H9 (cell line): ENCODE measurements at regions not wholly inside any gene's neighbourhood (a gene's known extent, or its start where the extent isn't known, plus 50 kb on each side); places are given as distances from the start of the nearest gene placed in this dataset.

Experiments
- DNase-seq: peaks from one replicate; pipeline ENCODE4 v3.0.0-alpha.2; 2017
- H2AFZ ChIP-seq: one replicate; pipeline ENCODE4 v1.6.1; 2013; ENCODE audit warnings: mild to moderate bottlenecking, low read length, control low read depth, moderate library complexity
- H2AK5ac ChIP-seq: 2 replicates; pipeline ENCODE4 v1.6.1; 2013; ENCODE audit warnings: low read length, control low read depth, mixed read lengths; ENCODE audit not compliant: insufficient read length
- H2BK120ac ChIP-seq: one replicate; pipeline ENCODE4 v1.6.1; 2013; ENCODE audit warnings: low read depth, mild to moderate bottlenecking, low read length, control low read depth, inconsistent platforms; ENCODE audit not compliant: poor library complexity, severe bottlenecking
- H2BK12ac ChIP-seq: 2 replicates; pipeline ENCODE4 v1.6.1; 2013; ENCODE audit warnings: low read length, control low read depth, mixed read lengths, low read depth; ENCODE audit not compliant: insufficient read length
- H2BK15ac ChIP-seq: 2 replicates; pipeline ENCODE4 v1.6.1; 2013; ENCODE audit warnings: low read depth, low read length, control low read depth
- H2BK20ac ChIP-seq: one replicate; pipeline ENCODE4 v1.6.1; 2013; ENCODE audit warnings: low read depth, mild to moderate bottlenecking, low read length, control low read depth, inconsistent platforms; ENCODE audit not compliant: poor library complexity, severe bottlenecking
- H2BK5ac ChIP-seq: 2 replicates; pipeline ENCODE4 v1.6.1; 2013; ENCODE audit warnings: low read length, control low read depth, mixed read lengths; ENCODE audit not compliant: insufficient read length
- H3K14ac ChIP-seq: 2 replicates; pipeline ENCODE4 v1.6.1; 2013; ENCODE audit warnings: low read length, control low read depth; ENCODE audit not compliant: insufficient read depth
- H3K18ac ChIP-seq: 2 replicates; pipeline ENCODE4 v1.6.1; 2013; ENCODE audit warnings: low read depth, mild to moderate bottlenecking, mixed read lengths, low read length, control low read depth; ENCODE audit not compliant: insufficient read length
- H3K23ac ChIP-seq: 2 replicates; pipeline ENCODE4 v1.6.1; 2013; ENCODE audit warnings: low read length, control low read depth, mixed read lengths, low read depth; ENCODE audit not compliant: insufficient read length
- H3K23me2 ChIP-seq: 2 replicates; pipeline ENCODE4 v1.6.1; 2013; ENCODE audit warnings: low read depth, mild to moderate bottlenecking, mixed read lengths, low read length, control low read depth; ENCODE audit not compliant: insufficient read length, poor library complexity, severe bottlenecking
- H3K27ac ChIP-seq: 2 replicates; pipeline ENCODE4 v1.5.1; 2013; ENCODE audit warnings: low read length, control low read depth, mixed read lengths, low read depth; ENCODE audit not compliant: insufficient read length
- H3K27me3 ChIP-seq: 2 replicates; pipeline ENCODE4 v1.6.1; 2013; ENCODE audit warnings: low read length, control low read depth, inconsistent platforms; ENCODE audit not compliant: insufficient read depth
- H3K4ac ChIP-seq: 2 replicates; pipeline ENCODE4 v1.6.1; 2013; ENCODE audit warnings: low read depth, mild to moderate bottlenecking, control low read depth, inconsistent platforms, low read length, moderate library complexity
- H3K4me1 ChIP-seq: 2 replicates; pipeline ENCODE4 v1.6.1; 2013; ENCODE audit warnings: low read length, control low read depth, inconsistent platforms; ENCODE audit not compliant: insufficient read depth
- H3K4me2 ChIP-seq: 2 replicates; pipeline ENCODE4 v1.6.1; 2013; ENCODE audit warnings: low read length, control low read depth, mixed read lengths; ENCODE audit not compliant: insufficient read length, insufficient read depth
- H3K56ac ChIP-seq: 2 replicates; pipeline ENCODE4 v1.6.1; 2013; ENCODE audit warnings: low read depth, mild to moderate bottlenecking, mixed read lengths, low read length, control low read depth; ENCODE audit not compliant: insufficient read length
- H3K79me1 ChIP-seq: 2 replicates; pipeline ENCODE4 v1.6.1; 2013; ENCODE audit warnings: low read depth, mild to moderate bottlenecking, moderate library complexity, low read length, control low read depth, inconsistent platforms; ENCODE audit not compliant: insufficient read depth, poor library complexity, severe bottlenecking
- H3K79me2 ChIP-seq: 2 replicates; pipeline ENCODE4 v1.6.1; 2013; ENCODE audit warnings: low read length, control low read depth, inconsistent platforms; ENCODE audit not compliant: insufficient read depth
- H3K9ac ChIP-seq: 2 replicates; pipeline ENCODE4 v1.6.1; 2013; ENCODE audit warnings: low read length, control low read depth, mixed read lengths; ENCODE audit not compliant: insufficient read length; ENCODE audit errors: extremely low read depth
- H3K9me3 ChIP-seq: one replicate; pipeline ENCODE4 v1.6.1; 2013; ENCODE audit warnings: low read depth, low read length, inconsistent platforms; ENCODE audit not compliant: control insufficient read depth
- H3T11ph ChIP-seq: one replicate; pipeline ENCODE4 v1.6.1; 2013; ENCODE audit warnings: mild to moderate bottlenecking, low read length, control low read depth, inconsistent platforms
- H4K20me1 ChIP-seq: one replicate; pipeline ENCODE4 v1.6.1; 2013; ENCODE audit not compliant: control insufficient read depth, insufficient read length, insufficient read depth
- H4K5ac ChIP-seq: 2 replicates; pipeline ENCODE4 v1.6.1; 2013; ENCODE audit warnings: low read depth, mild to moderate bottlenecking, mixed read lengths, low read length, control low read depth; ENCODE audit not compliant: insufficient read length
- H4K8ac ChIP-seq: replicated peaks from 2 replicates; pipeline ENCODE4 v1.6.1; 2013; ENCODE audit warnings: low read length, control low read depth, mixed read lengths, low read depth; ENCODE audit not compliant: insufficient read length
- H4K91ac ChIP-seq: 2 replicates; pipeline ENCODE4 v1.6.1; 2013; ENCODE audit warnings: low read depth, mild to moderate bottlenecking, moderate library complexity, mixed read lengths, low read length, control low read depth; ENCODE audit not compliant: insufficient read length
- H3K27ac Mint-ChIP-seq, 3 experiments: 2 replicates in 2 of 3; 3 replicates in 1 of 3; pipeline ENCODE4 v1.8.0; 2020 to 2021; ENCODE audit warnings: mixed read lengths in 3 of 3, mild to moderate bottlenecking in 1 of 3, moderate library complexity in 1 of 3
- H3K27me3 Mint-ChIP-seq: 2 replicates; pipeline ENCODE4 v1.8.0; 2021; ENCODE audit warnings: low read depth, mild to moderate bottlenecking, moderate library complexity, mixed read lengths
- H3K36me3 Mint-ChIP-seq, 3 experiments: 2 replicates in 2 of 3; 3 replicates in 1 of 3; pipeline ENCODE4 v1.8.0; 2020 to 2021; ENCODE audit warnings: low read depth in 3 of 3, mixed read lengths in 3 of 3; ENCODE audit not compliant: insufficient read depth in 1 of 3
- H3K4me1 Mint-ChIP-seq, 2 experiments: 2 replicates each; pipeline ENCODE4 v1.8.0; 2020; ENCODE audit warnings: mixed read lengths in 2 of 2
- H3K4me3 Mint-ChIP-seq, 2 experiments: 2 replicates in 1 of 2; 3 replicates in 1 of 2; pipeline ENCODE4 v1.8.0; 2020 to 2021; ENCODE audit warnings: mild to moderate bottlenecking in 2 of 2, mixed read lengths in 2 of 2, moderate library complexity in 1 of 2
- H3K9me3 Mint-ChIP-seq, 2 experiments: 2 replicates in 1 of 2; 3 replicates in 1 of 2; pipeline ENCODE4 v1.8.0; 2020; ENCODE audit warnings: mild to moderate bottlenecking in 2 of 2, mixed read lengths in 2 of 2, moderate library complexity in 1 of 2
- WGBS: extraction: QIAGEN DNeasy Blood & Tissue Kit; methylation state at CpG from one replicate; pipeline ENCODE4 v1.1.7; 2013; ENCODE audit warnings: missing lambda C conversion rate, low lambda C conversion rate, mixed read lengths; ENCODE audit not compliant: insufficient read length; ENCODE audit errors: extremely low coverage; 5-methylcytosine and 5-hydroxymethylcytosine counted together
- TF ChIP-seq, protein P1 (sequence below): fragments of 200-600 bp; sonication (generic); conservative IDR thresholded peaks from 3 replicates; pipeline ENCODE4 v1.8.0; 2021; ENCODE audit warnings: antibody characterized with exemption, mild to moderate bottlenecking

DNA sequence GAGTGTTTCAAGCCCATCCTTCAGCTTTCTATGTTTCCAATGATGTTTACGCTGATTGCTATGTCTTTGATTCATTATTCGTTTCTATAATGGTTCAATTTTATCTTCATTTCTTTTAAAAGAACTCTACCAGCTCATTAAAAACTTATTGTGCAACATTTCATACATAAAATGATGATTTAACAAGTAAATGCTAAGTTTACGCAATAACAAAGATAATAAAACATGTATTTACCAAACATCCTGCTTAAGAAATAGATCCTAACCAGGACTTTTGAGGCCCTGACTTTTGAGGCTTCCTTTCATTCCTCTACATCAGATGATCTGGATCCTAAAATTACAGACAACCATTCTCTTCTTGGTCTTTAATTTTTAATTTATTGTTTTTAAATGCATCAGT is 86.5 kb upstream of the DLGAP1 start:
- Histone ChIP-seq H4K5ac (no peak overlapping the region), H2BK15ac (no peak overlapping the region), H3K4ac (no peak overlapping the region), H4K20me1 (no peaks in the 10 kb centered on the region), H3T11ph (no peak overlapping the region), H3K79me2 (no peaks in the 10 kb centered on the region), H3K23ac (no peak overlapping the region), H2BK5ac (no peak overlapping the region), H4K91ac (no peak overlapping the region), H3K79me1 (no peaks in the 10 kb centered on the region), H3K9ac (no peak overlapping the region), H3K23me2 (no peaks in the 10 kb centered on the region), H3K27ac (no peak overlapping the region), H3K56ac (no peak overlapping the region), H3K4me1 (no peaks in the 10 kb centered on the region), H2AFZ (no peak overlapping the region), H3K18ac (no peak overlapping the region), H2BK20ac (no peak overlapping the region), H4K8ac (no peak overlapping the region), H2BK120ac (no peak overlapping the region), H3K14ac (no peak overlapping the region), H2BK12ac (no peak overlapping the region), H2AK5ac (no peak overlapping the region), H3K27me3 (no peaks in the 10 kb centered on the region), H3K9me3 (no peaks in the 10 kb centered on the region), H3K4me2 (no peak overlapping the region)
- H3K4me1 Mint-ChIP-seq = no peaks in the 10 kb centered on the region
- DNase-seq = no peak
- H3K27ac Mint-ChIP-seq = no peak overlapping the region
- WGBS = no CpG with 5 or more reads among the region's 3 CpGs
- TF ChIP-seq, protein P1, sequence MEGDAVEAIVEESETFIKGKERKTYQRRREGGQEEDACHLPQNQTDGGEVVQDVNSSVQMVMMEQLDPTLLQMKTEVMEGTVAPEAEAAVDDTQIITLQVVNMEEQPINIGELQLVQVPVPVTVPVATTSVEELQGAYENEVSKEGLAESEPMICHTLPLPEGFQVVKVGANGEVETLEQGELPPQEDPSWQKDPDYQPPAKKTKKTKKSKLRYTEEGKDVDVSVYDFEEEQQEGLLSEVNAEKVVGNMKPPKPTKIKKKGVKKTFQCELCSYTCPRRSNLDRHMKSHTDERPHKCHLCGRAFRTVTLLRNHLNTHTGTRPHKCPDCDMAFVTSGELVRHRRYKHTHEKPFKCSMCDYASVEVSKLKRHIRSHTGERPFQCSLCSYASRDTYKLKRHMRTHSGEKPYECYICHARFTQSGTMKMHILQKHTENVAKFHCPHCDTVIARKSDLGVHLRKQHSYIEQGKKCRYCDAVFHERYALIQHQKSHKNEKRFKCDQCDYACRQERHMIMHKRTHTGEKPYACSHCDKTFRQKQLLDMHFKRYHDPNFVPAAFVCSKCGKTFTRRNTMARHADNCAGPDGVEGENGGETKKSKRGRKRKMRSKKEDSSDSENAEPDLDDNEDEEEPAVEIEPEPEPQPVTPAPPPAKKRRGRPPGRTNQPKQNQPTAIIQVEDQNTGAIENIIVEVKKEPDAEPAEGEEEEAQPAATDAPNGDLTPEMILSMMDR = no peak
- no peaks in the 10 kb centered on the region; the same call in 1 of the 2 replicates for H3K27me3 Mint-ChIP-seq
- peaks cover 20 to 29% of the 10 kb centered on the region in 2 experiments for H3K9me3 Mint-ChIP-seq
- H3K36me3 Mint-ChIP-seq = peaks cover 9 to 28% (median 12%) of the 10 kb centered on the region in 3 experiments; a peak in 5 of 7 replicates
- H3K4me3 Mint-ChIP-seq = no peak overlapping the region
